Heart right ventricle (tissue), 16 donors: ENCODE measurements at regions not wholly inside any gene's neighbourhood (a gene's known extent, or its start where the extent isn't known, plus 50 kb on each side); places are given as distances from the start of the nearest gene placed in this dataset.
A peak's percentile ranks its signal among the peaks of the same experiment; 100 is the strongest.

ENCODE experiments used
- ATAC-seq, 8 donors: fragments of 200-7000 bp; cut with Tn5 transposase; one replicate each; pipeline ENCODE4 v1.9.1; 2020; ENCODE audit warnings: mild to moderate bottlenecking in 8 of 8, moderate library complexity in 8 of 8, moderate number of reproducible peaks in 1 of 8
- DNase-seq, 2 donors: peaks; one replicate each; pipeline ENCODE4 v3.0.0-alpha.2; 2020
- H3K27ac ChIP-seq, 10 donors: fragments of 200-600 bp; sonication (generic) in 2 of 10; one replicate each; pipeline versions ENCODE4 v1.5.0 to v1.8.0; 2020 to 2022; ENCODE audit warnings: mild to moderate bottlenecking in 3 of 10
- H3K27me3 ChIP-seq, 7 donors: fragments of 200-600 bp; one replicate each; pipeline ENCODE4 v1.8.0; 2021 to 2022; ENCODE audit warnings: mild to moderate bottlenecking in 2 of 7
- H3K36me3 ChIP-seq, 9 donors: fragments of 200-600 bp; sonication (generic) in 1 of 9; one replicate each; pipeline versions ENCODE4 v1.5.0 to v1.8.0; 2020 to 2022; ENCODE audit warnings: mild to moderate bottlenecking in 2 of 9
- H3K4me1 ChIP-seq, 9 donors: fragments of 200-600 bp; sonication (generic) in 1 of 9; one replicate each; pipeline versions ENCODE4 v1.5.0 to v1.8.0; 2020 to 2022; ENCODE audit warnings: mild to moderate bottlenecking in 4 of 9
- H3K4me3 ChIP-seq, 10 donors: fragments of 200-600 bp; sonication (generic) in 2 of 10; one replicate each; pipeline versions ENCODE4 v1.5.0 to v1.8.0; 2020 to 2022; ENCODE audit warnings: mild to moderate bottlenecking in 7 of 10, moderate library complexity in 2 of 10
- H3K9me3 ChIP-seq, 11 donors: fragments of 200-600 bp in 10 of 11; sonication (generic) in 2 of 11; one replicate each; pipeline versions ENCODE4 v1.5.0 to v1.8.0; 2013 to 2022; ENCODE audit warnings: mild to moderate bottlenecking in 2 of 11, control low read depth in 1 of 11, moderate library complexity in 1 of 11
- WGBS, 2 donors: extraction: QIAGEN DNeasy Blood & Tissue Kit; methylation state at CpG; one replicate each; pipeline ENCODE4 v1.1.7; 2013; ENCODE audit warnings: inconsistent platforms in 1 of 2; 5-methylcytosine and 5-hydroxymethylcytosine counted together
- intact Hi-C, 10 donors: fragments of 100-400 bp; cut with DNase I; formaldehyde crosslinking; loops; one replicate each; pipeline versions ENCODE4 v1.11.1 to v1.14.2; 2022
- TF ChIP-seq, protein P1 (sequence below), 9 donors: fragments of 200-600 bp; sonication (generic) in 2 of 9; IDR thresholded peaks; one replicate each; pipeline versions ENCODE4 v1.5.0 to v1.8.0; 2021 to 2022; ENCODE audit warnings: antibody characterized with exemption in 9 of 9, mild to moderate bottlenecking in 5 of 9, moderate library complexity in 1 of 9
- donor health status: Arrhythmogenic right ventricular cardiomyopathy.
- donor health status: ischemic (EF 13 %, LVEDD 7.1; RV severe dilation, severe dysfunction).
- donor health status: healthy with polysubstance abuse.
- donor health status: DM: no; HTN: yes; CAD: no.
- donor health status: DM: no; HTN: no; CAD: no.
- donor health status: ischemic (EF 25% LVEDD 6.9; RV normal size, moderate dysfunction).
- donor health status: ischemic (EF 25% LVEDD 5.7; RV mildly dilated, moderate dysfunction).
- donor health status: healthy.
- donor health status: DM: yes; HTN: yes; CAD: no.
- donor health status: Ischemic cardiomyopathy.
- donor health status: ischemic (EF 35%, LVEDD 5.7; RV mildly dilated, moderate dysfunction).
- donor health status: nonischemic (EF 11% LVEDD 7.7; RV severe dilation, severe dysfunction).
- donor health status: DM: yes; HTN: yes; CAD: no.
- donor health status: PGD.
- donor health status: ischemic (EF 29% LVEDD 5.4; RV normal size, mild dysfunction).
- donor health status: nonischemic (EF 23%, LVEDD 6.1; RV moderate dilation, normal function).

DNA sequence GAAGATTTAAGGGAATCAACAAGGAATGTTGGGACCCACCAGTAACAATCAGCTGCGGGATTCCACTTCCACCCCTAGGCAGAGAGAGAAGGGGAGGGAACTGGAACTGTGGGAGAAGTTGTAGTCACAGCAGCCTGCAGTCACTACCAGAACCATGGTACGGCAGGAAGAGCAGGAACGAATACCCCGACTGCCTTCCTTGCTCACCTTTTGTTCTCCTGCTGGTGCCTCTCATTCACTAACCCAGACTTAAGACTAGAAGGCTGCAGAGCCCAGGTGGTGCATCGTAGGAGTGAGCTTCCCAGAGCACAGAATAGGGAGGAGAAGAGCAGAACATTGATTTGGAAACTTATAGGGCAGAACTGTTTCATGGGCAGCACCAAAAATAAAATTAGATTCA lies 154.2 kb downstream of the DYRK2 start:
- no peaks in the 10 kb centered on the region for H3K36me3 ChIP-seq
- no peaks in the 10 kb centered on the region for H3K9me3 ChIP-seq
- peaks cover 0 to 30% (median 11%) of the 10 kb centered on the region in 9 donors for H3K4me1 ChIP-seq
- intact Hi-C loops = no loop called here
- no peak overlapping the region for H3K27ac ChIP-seq
- 70 to 72% methylated on average over 5 of the region's 5 CpGs for WGBS, 2 donors
- H3K27me3 ChIP-seq = no peaks in the 10 kb centered on the region
- no peak overlapping the region for H3K4me3 ChIP-seq
- DNase-seq (no peak), ATAC-seq (no peak)
- TF ChIP-seq, protein P1, sequence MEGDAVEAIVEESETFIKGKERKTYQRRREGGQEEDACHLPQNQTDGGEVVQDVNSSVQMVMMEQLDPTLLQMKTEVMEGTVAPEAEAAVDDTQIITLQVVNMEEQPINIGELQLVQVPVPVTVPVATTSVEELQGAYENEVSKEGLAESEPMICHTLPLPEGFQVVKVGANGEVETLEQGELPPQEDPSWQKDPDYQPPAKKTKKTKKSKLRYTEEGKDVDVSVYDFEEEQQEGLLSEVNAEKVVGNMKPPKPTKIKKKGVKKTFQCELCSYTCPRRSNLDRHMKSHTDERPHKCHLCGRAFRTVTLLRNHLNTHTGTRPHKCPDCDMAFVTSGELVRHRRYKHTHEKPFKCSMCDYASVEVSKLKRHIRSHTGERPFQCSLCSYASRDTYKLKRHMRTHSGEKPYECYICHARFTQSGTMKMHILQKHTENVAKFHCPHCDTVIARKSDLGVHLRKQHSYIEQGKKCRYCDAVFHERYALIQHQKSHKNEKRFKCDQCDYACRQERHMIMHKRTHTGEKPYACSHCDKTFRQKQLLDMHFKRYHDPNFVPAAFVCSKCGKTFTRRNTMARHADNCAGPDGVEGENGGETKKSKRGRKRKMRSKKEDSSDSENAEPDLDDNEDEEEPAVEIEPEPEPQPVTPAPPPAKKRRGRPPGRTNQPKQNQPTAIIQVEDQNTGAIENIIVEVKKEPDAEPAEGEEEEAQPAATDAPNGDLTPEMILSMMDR (IDR thresholded peaks at IDR 0.05) = no peak

DNA sequence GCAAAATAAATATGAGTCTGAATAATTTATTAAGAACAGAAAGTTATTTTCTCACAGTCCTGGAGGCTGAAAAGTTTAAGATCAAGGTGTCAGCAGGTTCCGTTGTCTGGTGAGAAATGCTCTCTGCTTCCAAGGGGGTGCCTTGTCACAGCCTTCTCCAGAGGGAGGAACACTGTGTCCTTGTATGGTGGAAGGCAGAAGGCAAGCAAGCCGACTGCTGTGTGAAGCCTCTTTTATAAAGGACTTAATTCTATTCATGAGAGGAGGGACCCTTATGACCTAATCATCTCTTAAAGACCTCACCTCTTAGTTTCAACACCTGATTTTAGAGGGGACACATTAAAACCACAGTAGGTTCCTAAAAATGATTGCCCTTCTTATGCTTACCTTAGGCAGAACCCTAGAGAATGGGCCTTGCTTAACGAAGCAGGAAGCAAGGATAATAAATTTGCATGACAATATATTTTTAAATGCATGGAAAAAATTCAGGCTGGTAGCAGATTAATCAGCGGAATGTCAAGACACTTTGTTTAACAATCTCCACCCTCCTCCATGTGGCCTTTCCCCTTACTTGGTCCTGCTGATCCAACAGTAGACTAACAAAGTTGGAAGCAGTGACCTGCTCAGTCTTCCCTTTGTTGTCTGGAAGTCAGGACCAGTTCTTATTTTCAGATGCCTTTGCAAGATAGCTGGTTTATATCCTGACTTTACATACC lies 154.9 kb downstream of the DYRK2 start:
- H3K27ac ChIP-seq = no peak overlapping the region
- DNase-seq (no peak), ATAC-seq (no peak)
- peaks cover 0 to 28% (median 15%) of the 10 kb centered on the region in 9 donors for H3K4me1 ChIP-seq
- H3K4me3 ChIP-seq = no peak overlapping the region
- TF ChIP-seq, protein P1 (IDR thresholded peaks at IDR 0.05) = no peak
- H3K27me3 ChIP-seq = no peaks in the 10 kb centered on the region
- no peaks in the 10 kb centered on the region for H3K9me3 ChIP-seq
- H3K36me3 ChIP-seq = no peaks in the 10 kb centered on the region
- WGBS, 2 donors = 56 to 64% methylated on average over 4 of the region's 4 CpGs
- intact Hi-C loops = no loop called here

DNA sequence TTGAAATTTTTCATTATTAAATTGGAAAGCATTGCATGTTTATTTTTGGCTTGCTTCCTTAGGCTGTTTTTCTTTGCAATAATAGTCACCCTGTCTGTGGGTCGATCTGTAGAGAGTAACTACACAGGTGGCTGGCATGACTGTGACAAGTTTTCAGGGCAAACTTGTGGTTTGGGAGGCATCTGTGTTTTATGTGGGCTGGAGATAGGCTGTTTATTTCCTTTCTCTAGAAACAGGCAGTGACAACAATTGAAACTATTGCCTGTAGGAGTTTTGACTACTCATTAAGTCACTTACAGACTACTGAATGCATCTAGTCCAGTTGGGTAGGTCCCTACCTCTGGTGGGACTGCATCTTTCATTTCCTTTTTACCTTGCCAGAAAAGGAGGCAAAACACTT lies 155.6 kb downstream of the DYRK2 start:
- ATAC-seq = no peak
- DNase-seq = no peak
- Histone ChIP-seq H3K4me1 (peaks cover 0 to 21% (median 7%) of the 10 kb centered on the region in 9 donors), H3K27ac (no peak overlapping the region), H3K27me3 (no peaks in the 10 kb centered on the region), H3K4me3 (no peak overlapping the region), H3K9me3 (no peaks in the 10 kb centered on the region), H3K36me3 (no peaks in the 10 kb centered on the region)
- TF ChIP-seq, protein P1 (IDR thresholded peaks at IDR 0.05) = no peak
- 42 to 48% methylated on average over 1 of the region's 1 CpG for WGBS, 2 donors
- intact Hi-C loops = no loop called here

- H3K27ac ChIP-seq = peak overlapping the region in 2 of 10 donors; percentile 32 to 52
- peaks cover 0 to 6% (median 0%) of the 10 kb centered on the region in 11 donors for H3K9me3 ChIP-seq
- no peak overlapping the region for H3K4me3 ChIP-seq
- peaks cover 0 to 17% (median 7%) of the 10 kb centered on the region in 9 donors for H3K4me1 ChIP-seq
- no peaks in the 10 kb centered on the region for H3K36me3 ChIP-seq
- TF ChIP-seq, protein P1 (IDR thresholded peaks at IDR 0.05) = no peak
- H3K27me3 ChIP-seq = no peaks in the 10 kb centered on the region
- intact Hi-C loops = no loop called here
- 54 to 56% methylated on average over 5 of the region's 5 CpGs for WGBS, 2 donors
- ATAC-seq = peak in 1 of 8 donors; percentile 55
- no peak for DNase-seq
These were observed 159.3 kb downstream of the DYRK2 start for GRCh38 chr12:67807814-67808213.
